Hepatocyte (in vitro differentiated cells): ENCODE measurements at regions not wholly inside any gene's neighbourhood (a gene's known extent, or its start where the extent isn't known, plus 50 kb on each side); places are given as distances from the start of the nearest gene placed in this dataset.

Source experiments
- DNase-seq: peaks from one replicate; pipeline ENCODE4 v3.0.0-alpha.2; 2016; ENCODE audit warnings: low spot score
- H2AFZ ChIP-seq: fragments of 200-600 bp; sonication (generic); 2 replicates; pipeline ENCODE4 v1.6.0; 2016; ENCODE audit warnings: antibody characterized with exemption, mild to moderate bottlenecking
- H3K27ac ChIP-seq: fragments of 200-600 bp; sonication (generic); 2 replicates; pipeline ENCODE4 v1.5.1; 2016; ENCODE audit warnings: mild to moderate bottlenecking
- H3K27me3 ChIP-seq: fragments of 200-600 bp; sonication (generic); 2 replicates; pipeline ENCODE4 v1.6.1; 2016
- H3K36me3 ChIP-seq: fragments of 200-600 bp; sonication (generic); replicated peaks from 2 replicates; pipeline ENCODE4 v1.5.1; 2016; ENCODE audit warnings: low read depth; ENCODE audit not compliant: insufficient read depth
- H3K4me1 ChIP-seq: fragments of 200-600 bp; sonication (generic); 2 replicates; pipeline ENCODE4 v1.5.1; 2016; ENCODE audit warnings: mild to moderate bottlenecking, moderate library complexity; ENCODE audit not compliant: insufficient read depth
- H3K4me2 ChIP-seq: fragments of 200-600 bp; sonication (generic); 2 replicates; pipeline ENCODE4 v1.6.0; 2016
- H3K4me3 ChIP-seq: fragments of 200-600 bp; sonication (generic); 2 replicates; pipeline ENCODE4 v1.5.1; 2016; ENCODE audit warnings: mild to moderate bottlenecking
- H3K79me2 ChIP-seq: fragments of 200-600 bp; sonication (generic); 2 replicates; pipeline ENCODE4 v1.6.0; 2017; ENCODE audit warnings: mild to moderate bottlenecking
- H3K9me2 ChIP-seq: fragments of 200-600 bp; sonication (generic); replicated peaks from 2 replicates; pipeline ENCODE4 v1.6.0; 2017; ENCODE audit warnings: mild to moderate bottlenecking; ENCODE audit not compliant: insufficient read depth
- H3K9me3 ChIP-seq: fragments of 200-600 bp; sonication (generic); 2 replicates; pipeline ENCODE4 v1.5.1; 2016; ENCODE audit warnings: low read depth, mild to moderate bottlenecking
- H4K20me1 ChIP-seq: fragments of 200-600 bp; sonication (generic); 2 replicates; pipeline ENCODE4 v1.6.0; 2016; ENCODE audit warnings: mild to moderate bottlenecking; ENCODE audit not compliant: insufficient read depth, poor library complexity, severe bottlenecking
- CTCF ChIP-seq: fragments of 200-600 bp; sonication (generic); IDR thresholded peaks from 2 replicates; pipeline ENCODE4 v1.5.1; 2016; ENCODE audit warnings: antibody characterized with exemption, mild to moderate bottlenecking; ENCODE audit not compliant: poor library complexity
- EZH2 ChIP-seq: fragments of 200-600 bp; sonication (generic); IDR thresholded peaks from 2 replicates; pipeline ENCODE4 v1.6.1; 2016; ENCODE audit warnings: antibody characterized with exemption, mild to moderate bottlenecking, borderline replicate concordance
- EZH2phosphoT487 ChIP-seq: fragments of 200-600 bp; sonication (generic); IDR thresholded peaks from one replicate; pipeline ENCODE4 v1.6.1; 2018; ENCODE audit warnings: antibody characterized with exemption, mild to moderate bottlenecking, low read depth, moderate library complexity; ENCODE audit not compliant: unreplicated experiment, severe bottlenecking
- WGBS: methylation state at CpG from one replicate; pipeline ENCODE4 v1.1.6; 2016; ENCODE audit warnings: low lambda C conversion rate; ENCODE audit errors: missing lambda C conversion rate; 5-methylcytosine and 5-hydroxymethylcytosine counted together

GRCh38 chr4:28449085-28449484, 1588.4 kb downstream of the STIM2 start:
- Histone ChIP-seq H3K4me2 (no peak overlapping the region), H3K27ac (no peak overlapping the region)
- WGBS = 93% methylated on average over 3 of the region's 3 CpGs

GRCh38 chr4:28451346-28451745, 1590.7 kb downstream of the STIM2 start:
- TF ChIP-seq CTCF = no peak
- no peak for TF ChIP-seq EZH2phosphoT487
- no peak for TF ChIP-seq EZH2
- H3K27me3 ChIP-seq = no peaks in the 10 kb centered on the region
- no peaks in the 10 kb centered on the region for H3K4me1 ChIP-seq
- H3K36me3 ChIP-seq = no peaks in the 10 kb centered on the region
- H2AFZ ChIP-seq = no peak overlapping the region
- H3K4me3 ChIP-seq = no peak overlapping the region
- no peak for DNase-seq
- H3K27ac ChIP-seq = no peak overlapping the region
- no peaks in the 10 kb centered on the region for H3K9me2 ChIP-seq
- no peaks in the 10 kb centered on the region for H3K79me2 ChIP-seq
- WGBS = 78% methylated on average over 2 of the region's 2 CpGs
- H3K9me3 ChIP-seq = no peaks in the 10 kb centered on the region
- no peak overlapping the region for H3K4me2 ChIP-seq
- H4K20me1 ChIP-seq = no peaks in the 10 kb centered on the region

More at GRCh38 chr4:28449085-28449484, 1588.4 kb downstream of the STIM2 start:
- no peaks in the 10 kb centered on the region for H3K79me2 ChIP-seq
- TF ChIP-seq EZH2phosphoT487 (no peak), CTCF (no peak), EZH2 (no peak)
- H2AFZ ChIP-seq = no peak overlapping the region
- no peaks in the 10 kb centered on the region for H3K9me3 ChIP-seq
- no peaks in the 10 kb centered on the region for H3K27me3 ChIP-seq
- no peak for DNase-seq
- no peaks in the 10 kb centered on the region for H4K20me1 ChIP-seq
- H3K36me3 ChIP-seq = no peaks in the 10 kb centered on the region
- no peaks in the 10 kb centered on the region for H3K4me1 ChIP-seq
- H3K9me2 ChIP-seq = no peaks in the 10 kb centered on the region
- H3K4me3 ChIP-seq = no peak overlapping the region

GRCh38 chr4:28462766-28463700, 1602.4 kb downstream of the STIM2 start:
- Histone ChIP-seq H2AFZ (no peak overlapping the region), H3K27ac (no peak overlapping the region), H3K36me3 (no peaks in the 10 kb centered on the region), H3K9me2 (no peaks in the 10 kb centered on the region), H3K27me3 (no peaks in the 10 kb centered on the region), H4K20me1 (no peaks in the 10 kb centered on the region), H3K4me2 (peak overlapping the region; percentile 14), H3K4me3 (no peak overlapping the region), H3K9me3 (no peaks in the 10 kb centered on the region), H3K79me2 (no peaks in the 10 kb centered on the region), H3K4me1 (no peaks in the 10 kb centered on the region)
- 44% methylated on average over 7 of the region's 7 CpGs for whole genome bisulfite sequencing
- DNase-seq = peak; percentile 18
- TF ChIP-seq CTCF = peak; percentile 13
- TF ChIP-seq EZH2phosphoT487 = no peak
